H9 (cell line): ENCODE measurements at regions not wholly inside any gene's neighbourhood (a gene's known extent, or its start where the extent isn't known, plus 50 kb on each side); places are given as distances from the start of the nearest gene placed in this dataset.

Experiments
- DNase-seq: peaks from one replicate; pipeline ENCODE4 v3.0.0-alpha.2; 2017
- H2AFZ ChIP-seq: one replicate; pipeline ENCODE4 v1.6.1; 2013; ENCODE audit warnings: mild to moderate bottlenecking, low read length, control low read depth, moderate library complexity
- H2AK5ac ChIP-seq: 2 replicates; pipeline ENCODE4 v1.6.1; 2013; ENCODE audit warnings: low read length, control low read depth, mixed read lengths; ENCODE audit not compliant: insufficient read length
- H2BK120ac ChIP-seq: one replicate; pipeline ENCODE4 v1.6.1; 2013; ENCODE audit warnings: low read depth, mild to moderate bottlenecking, low read length, control low read depth, inconsistent platforms; ENCODE audit not compliant: poor library complexity, severe bottlenecking
- H2BK12ac ChIP-seq: 2 replicates; pipeline ENCODE4 v1.6.1; 2013; ENCODE audit warnings: low read length, control low read depth, mixed read lengths, low read depth; ENCODE audit not compliant: insufficient read length
- H2BK15ac ChIP-seq: 2 replicates; pipeline ENCODE4 v1.6.1; 2013; ENCODE audit warnings: low read depth, low read length, control low read depth
- H2BK20ac ChIP-seq: one replicate; pipeline ENCODE4 v1.6.1; 2013; ENCODE audit warnings: low read depth, mild to moderate bottlenecking, low read length, control low read depth, inconsistent platforms; ENCODE audit not compliant: poor library complexity, severe bottlenecking
- H2BK5ac ChIP-seq: 2 replicates; pipeline ENCODE4 v1.6.1; 2013; ENCODE audit warnings: low read length, control low read depth, mixed read lengths; ENCODE audit not compliant: insufficient read length
- H3K14ac ChIP-seq: 2 replicates; pipeline ENCODE4 v1.6.1; 2013; ENCODE audit warnings: low read length, control low read depth; ENCODE audit not compliant: insufficient read depth
- H3K18ac ChIP-seq: 2 replicates; pipeline ENCODE4 v1.6.1; 2013; ENCODE audit warnings: low read depth, mild to moderate bottlenecking, mixed read lengths, low read length, control low read depth; ENCODE audit not compliant: insufficient read length
- H3K23ac ChIP-seq: 2 replicates; pipeline ENCODE4 v1.6.1; 2013; ENCODE audit warnings: low read length, control low read depth, mixed read lengths, low read depth; ENCODE audit not compliant: insufficient read length
- H3K23me2 ChIP-seq: 2 replicates; pipeline ENCODE4 v1.6.1; 2013; ENCODE audit warnings: low read depth, mild to moderate bottlenecking, mixed read lengths, low read length, control low read depth; ENCODE audit not compliant: insufficient read length, poor library complexity, severe bottlenecking
- H3K27ac ChIP-seq: 2 replicates; pipeline ENCODE4 v1.5.1; 2013; ENCODE audit warnings: low read length, control low read depth, mixed read lengths, low read depth; ENCODE audit not compliant: insufficient read length
- H3K27me3 ChIP-seq: 2 replicates; pipeline ENCODE4 v1.6.1; 2013; ENCODE audit warnings: low read length, control low read depth, inconsistent platforms; ENCODE audit not compliant: insufficient read depth
- H3K4ac ChIP-seq: 2 replicates; pipeline ENCODE4 v1.6.1; 2013; ENCODE audit warnings: low read depth, mild to moderate bottlenecking, control low read depth, inconsistent platforms, low read length, moderate library complexity
- H3K4me1 ChIP-seq: 2 replicates; pipeline ENCODE4 v1.6.1; 2013; ENCODE audit warnings: low read length, control low read depth, inconsistent platforms; ENCODE audit not compliant: insufficient read depth
- H3K4me2 ChIP-seq: 2 replicates; pipeline ENCODE4 v1.6.1; 2013; ENCODE audit warnings: low read length, control low read depth, mixed read lengths; ENCODE audit not compliant: insufficient read length, insufficient read depth
- H3K56ac ChIP-seq: 2 replicates; pipeline ENCODE4 v1.6.1; 2013; ENCODE audit warnings: low read depth, mild to moderate bottlenecking, mixed read lengths, low read length, control low read depth; ENCODE audit not compliant: insufficient read length
- H3K79me1 ChIP-seq: 2 replicates; pipeline ENCODE4 v1.6.1; 2013; ENCODE audit warnings: low read depth, mild to moderate bottlenecking, moderate library complexity, low read length, control low read depth, inconsistent platforms; ENCODE audit not compliant: insufficient read depth, poor library complexity, severe bottlenecking
- H3K79me2 ChIP-seq: 2 replicates; pipeline ENCODE4 v1.6.1; 2013; ENCODE audit warnings: low read length, control low read depth, inconsistent platforms; ENCODE audit not compliant: insufficient read depth
- H3K9ac ChIP-seq: 2 replicates; pipeline ENCODE4 v1.6.1; 2013; ENCODE audit warnings: low read length, control low read depth, mixed read lengths; ENCODE audit not compliant: insufficient read length; ENCODE audit errors: extremely low read depth
- H3K9me3 ChIP-seq: one replicate; pipeline ENCODE4 v1.6.1; 2013; ENCODE audit warnings: low read depth, low read length, inconsistent platforms; ENCODE audit not compliant: control insufficient read depth
- H3T11ph ChIP-seq: one replicate; pipeline ENCODE4 v1.6.1; 2013; ENCODE audit warnings: mild to moderate bottlenecking, low read length, control low read depth, inconsistent platforms
- H4K20me1 ChIP-seq: one replicate; pipeline ENCODE4 v1.6.1; 2013; ENCODE audit not compliant: control insufficient read depth, insufficient read length, insufficient read depth
- H4K5ac ChIP-seq: 2 replicates; pipeline ENCODE4 v1.6.1; 2013; ENCODE audit warnings: low read depth, mild to moderate bottlenecking, mixed read lengths, low read length, control low read depth; ENCODE audit not compliant: insufficient read length
- H4K8ac ChIP-seq: replicated peaks from 2 replicates; pipeline ENCODE4 v1.6.1; 2013; ENCODE audit warnings: low read length, control low read depth, mixed read lengths, low read depth; ENCODE audit not compliant: insufficient read length
- H4K91ac ChIP-seq: 2 replicates; pipeline ENCODE4 v1.6.1; 2013; ENCODE audit warnings: low read depth, mild to moderate bottlenecking, moderate library complexity, mixed read lengths, low read length, control low read depth; ENCODE audit not compliant: insufficient read length
- H3K27ac Mint-ChIP-seq, 3 experiments: 2 replicates in 2 of 3; 3 replicates in 1 of 3; pipeline ENCODE4 v1.8.0; 2020 to 2021; ENCODE audit warnings: mixed read lengths in 3 of 3, mild to moderate bottlenecking in 1 of 3, moderate library complexity in 1 of 3
- H3K27me3 Mint-ChIP-seq: 2 replicates; pipeline ENCODE4 v1.8.0; 2021; ENCODE audit warnings: low read depth, mild to moderate bottlenecking, moderate library complexity, mixed read lengths
- H3K36me3 Mint-ChIP-seq, 3 experiments: 2 replicates in 2 of 3; 3 replicates in 1 of 3; pipeline ENCODE4 v1.8.0; 2020 to 2021; ENCODE audit warnings: low read depth in 3 of 3, mixed read lengths in 3 of 3; ENCODE audit not compliant: insufficient read depth in 1 of 3
- H3K4me1 Mint-ChIP-seq, 2 experiments: 2 replicates each; pipeline ENCODE4 v1.8.0; 2020; ENCODE audit warnings: mixed read lengths in 2 of 2
- H3K4me3 Mint-ChIP-seq, 2 experiments: 2 replicates in 1 of 2; 3 replicates in 1 of 2; pipeline ENCODE4 v1.8.0; 2020 to 2021; ENCODE audit warnings: mild to moderate bottlenecking in 2 of 2, mixed read lengths in 2 of 2, moderate library complexity in 1 of 2
- H3K9me3 Mint-ChIP-seq, 2 experiments: 2 replicates in 1 of 2; 3 replicates in 1 of 2; pipeline ENCODE4 v1.8.0; 2020; ENCODE audit warnings: mild to moderate bottlenecking in 2 of 2, mixed read lengths in 2 of 2, moderate library complexity in 1 of 2
- WGBS: extraction: QIAGEN DNeasy Blood & Tissue Kit; methylation state at CpG from one replicate; pipeline ENCODE4 v1.1.7; 2013; ENCODE audit warnings: missing lambda C conversion rate, low lambda C conversion rate, mixed read lengths; ENCODE audit not compliant: insufficient read length; ENCODE audit errors: extremely low coverage; 5-methylcytosine and 5-hydroxymethylcytosine counted together
- TF ChIP-seq, protein P1 (sequence below): fragments of 200-600 bp; sonication (generic); conservative IDR thresholded peaks from 3 replicates; pipeline ENCODE4 v1.8.0; 2021; ENCODE audit warnings: antibody characterized with exemption, mild to moderate bottlenecking

- H4K20me1 ChIP-seq, result no peaks in the 10 kb centered on the region
- H2BK120ac ChIP-seq, result no peak overlapping the region
- no peak overlapping the region for H3K9ac ChIP-seq
- H4K5ac ChIP-seq, result no peak overlapping the region
- no peak for DNase-seq
- H3K23me2 ChIP-seq, result no peaks in the 10 kb centered on the region
- peak overlapping the region in 1 of 3 experiments; percentile 67; a peak in 1 of 7 replicates for H3K27ac Mint-ChIP-seq
- no peak overlapping the region for H2BK5ac ChIP-seq
- H2AFZ ChIP-seq, result no peak overlapping the region
- H3K79me2 ChIP-seq, result no peaks in the 10 kb centered on the region
- H2BK12ac ChIP-seq, result no peak overlapping the region
- H3K18ac ChIP-seq, result no peak overlapping the region
- H3K23ac ChIP-seq, result no peak overlapping the region
- peaks cover 0 to 2% of the 10 kb centered on the region in 2 experiments; a peak in 1 of 4 replicates for H3K4me1 Mint-ChIP-seq
- no peak overlapping the region for H3T11ph ChIP-seq
- H3K4ac ChIP-seq, result no peak overlapping the region
- no peak overlapping the region; the same call in 1 of the 2 replicates for H3K14ac ChIP-seq
- H3K27me3 ChIP-seq, result no peaks in the 10 kb centered on the region
- H3K4me3 Mint-ChIP-seq, result no peak overlapping the region
- H2BK20ac ChIP-seq, result no peak overlapping the region
- no peak overlapping the region for H4K8ac ChIP-seq
- H3K36me3 Mint-ChIP-seq, result no peaks in the 10 kb centered on the region
- H3K27me3 Mint-ChIP-seq, result peaks cover 2% of the 10 kb centered on the region; the same call in 1 of the 2 replicates
- no peaks in the 10 kb centered on the region for H3K9me3 Mint-ChIP-seq
- no peaks in the 10 kb centered on the region for H3K4me1 ChIP-seq
- H3K4me2 ChIP-seq, result no peak overlapping the region
- TF ChIP-seq, protein P1, sequence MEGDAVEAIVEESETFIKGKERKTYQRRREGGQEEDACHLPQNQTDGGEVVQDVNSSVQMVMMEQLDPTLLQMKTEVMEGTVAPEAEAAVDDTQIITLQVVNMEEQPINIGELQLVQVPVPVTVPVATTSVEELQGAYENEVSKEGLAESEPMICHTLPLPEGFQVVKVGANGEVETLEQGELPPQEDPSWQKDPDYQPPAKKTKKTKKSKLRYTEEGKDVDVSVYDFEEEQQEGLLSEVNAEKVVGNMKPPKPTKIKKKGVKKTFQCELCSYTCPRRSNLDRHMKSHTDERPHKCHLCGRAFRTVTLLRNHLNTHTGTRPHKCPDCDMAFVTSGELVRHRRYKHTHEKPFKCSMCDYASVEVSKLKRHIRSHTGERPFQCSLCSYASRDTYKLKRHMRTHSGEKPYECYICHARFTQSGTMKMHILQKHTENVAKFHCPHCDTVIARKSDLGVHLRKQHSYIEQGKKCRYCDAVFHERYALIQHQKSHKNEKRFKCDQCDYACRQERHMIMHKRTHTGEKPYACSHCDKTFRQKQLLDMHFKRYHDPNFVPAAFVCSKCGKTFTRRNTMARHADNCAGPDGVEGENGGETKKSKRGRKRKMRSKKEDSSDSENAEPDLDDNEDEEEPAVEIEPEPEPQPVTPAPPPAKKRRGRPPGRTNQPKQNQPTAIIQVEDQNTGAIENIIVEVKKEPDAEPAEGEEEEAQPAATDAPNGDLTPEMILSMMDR, result no peak
- no peak overlapping the region for H2BK15ac ChIP-seq
- no peaks in the 10 kb centered on the region for H3K79me1 ChIP-seq
- H4K91ac ChIP-seq, result no peak overlapping the region
- no peaks in the 10 kb centered on the region for H3K9me3 ChIP-seq
- no peak overlapping the region for H2AK5ac ChIP-seq
- no CpG with 5 or more reads among the region's 11 CpGs for WGBS
- no peak overlapping the region for H3K56ac ChIP-seq
- H3K27ac ChIP-seq, result no peak overlapping the region
Observed at GRCh38 chr3:59677747-59678702, 628.2 kb upstream of the CFAP20DC start.
